HG03439 (cell line): ENCODE measurements at regions not wholly inside any gene's neighbourhood (a gene's known extent, or its start where the extent isn't known, plus 50 kb on each side); places are given as distances from the start of the nearest gene placed in this dataset.

Experiments
- ATAC-seq: cut with Tn5 transposase; IDR thresholded peaks from one replicate; pipeline ENCODE4 v1.9.1; 2021; ENCODE audit warnings: mild to moderate bottlenecking, moderate library complexity; ENCODE audit not compliant: unreplicated experiment

GRCh38 chr2:120785228-120785966, 49.7 kb downstream of the GLI2 start:
- ATAC-seq = no peak

GRCh38 chr2:120786038-120786960, 50.6 kb downstream of the GLI2 start:
- no peak for ATAC-seq

DNA sequence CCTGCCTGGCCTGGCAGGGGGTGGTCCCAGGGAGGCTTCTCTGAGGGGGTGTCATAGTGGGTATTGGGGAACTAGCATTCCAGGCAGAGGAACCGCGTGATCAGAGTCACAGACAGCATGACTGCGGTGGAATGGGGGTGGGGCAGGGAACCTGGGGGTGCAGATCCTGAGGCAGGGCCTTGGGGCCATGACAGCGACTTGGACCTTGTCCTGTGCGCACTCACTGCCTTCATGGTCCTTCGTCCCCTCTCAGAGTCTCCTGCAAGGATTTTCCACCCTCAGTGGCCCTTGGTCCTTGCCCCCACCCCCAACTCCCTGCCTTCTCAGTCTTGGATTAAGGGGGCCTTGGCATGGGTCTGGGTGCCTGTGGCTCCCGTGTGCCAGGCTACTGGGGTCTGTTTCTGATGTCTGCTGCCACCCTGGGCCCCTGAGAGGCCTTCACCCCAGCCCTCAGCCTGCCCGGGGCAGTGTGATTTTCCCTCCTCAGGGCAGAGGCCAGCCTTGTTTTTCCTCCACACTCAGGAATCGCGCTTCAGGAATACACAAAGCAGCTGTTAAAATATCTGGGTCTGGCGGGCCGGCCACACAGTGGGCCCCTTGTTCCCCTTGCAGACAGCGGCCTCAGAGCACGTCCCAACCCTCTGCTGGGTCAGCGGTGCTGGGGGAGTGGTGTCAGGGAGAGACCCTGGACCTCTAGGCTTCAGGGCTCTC, 51.6 kb downstream of the GLI2 start:
- no peak for ATAC-seq

GRCh38 chr2:120787822-120788700, 52.4 kb downstream of the GLI2 start:
- ATAC-seq = no peak

DNA sequence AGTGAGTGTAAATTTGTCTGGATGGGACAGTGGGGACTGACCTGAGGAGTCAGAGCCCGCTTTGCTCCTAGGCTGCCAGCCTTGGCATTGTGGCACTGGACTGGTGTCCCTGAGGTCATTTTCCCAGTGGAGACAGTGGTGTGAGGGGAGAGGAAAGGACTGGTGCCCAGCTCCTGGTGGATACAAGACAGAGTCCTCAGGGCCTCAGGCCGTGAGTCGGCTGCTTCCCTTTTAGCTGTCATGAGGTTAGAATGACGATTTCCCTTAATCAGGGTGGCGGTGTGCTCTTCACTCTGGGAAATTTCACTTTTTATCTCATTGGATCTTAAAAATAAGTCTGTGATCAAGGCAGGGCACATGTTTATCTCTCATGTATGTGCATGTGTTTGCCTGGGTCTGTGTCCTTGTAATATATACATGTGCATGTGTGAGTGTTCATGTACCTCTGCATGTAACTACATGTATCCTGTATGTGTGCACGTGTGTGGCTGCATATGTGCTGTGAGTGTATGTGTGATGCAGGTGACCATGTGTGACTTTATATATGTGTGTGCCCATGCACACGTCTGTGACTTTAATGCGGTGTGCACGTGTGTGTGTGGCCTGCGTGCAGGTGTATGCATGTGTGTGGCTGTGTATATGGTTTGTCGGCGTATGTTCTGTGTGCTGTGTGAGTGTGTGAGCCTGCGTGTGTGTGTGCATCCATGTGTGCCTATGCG, 55.7 kb downstream of the GLI2 start:
- no peak for ATAC-seq

GRCh38 chr2:120791962-120792297, 56.3 kb downstream of the GLI2 start:
- no peak for ATAC-seq

DNA sequence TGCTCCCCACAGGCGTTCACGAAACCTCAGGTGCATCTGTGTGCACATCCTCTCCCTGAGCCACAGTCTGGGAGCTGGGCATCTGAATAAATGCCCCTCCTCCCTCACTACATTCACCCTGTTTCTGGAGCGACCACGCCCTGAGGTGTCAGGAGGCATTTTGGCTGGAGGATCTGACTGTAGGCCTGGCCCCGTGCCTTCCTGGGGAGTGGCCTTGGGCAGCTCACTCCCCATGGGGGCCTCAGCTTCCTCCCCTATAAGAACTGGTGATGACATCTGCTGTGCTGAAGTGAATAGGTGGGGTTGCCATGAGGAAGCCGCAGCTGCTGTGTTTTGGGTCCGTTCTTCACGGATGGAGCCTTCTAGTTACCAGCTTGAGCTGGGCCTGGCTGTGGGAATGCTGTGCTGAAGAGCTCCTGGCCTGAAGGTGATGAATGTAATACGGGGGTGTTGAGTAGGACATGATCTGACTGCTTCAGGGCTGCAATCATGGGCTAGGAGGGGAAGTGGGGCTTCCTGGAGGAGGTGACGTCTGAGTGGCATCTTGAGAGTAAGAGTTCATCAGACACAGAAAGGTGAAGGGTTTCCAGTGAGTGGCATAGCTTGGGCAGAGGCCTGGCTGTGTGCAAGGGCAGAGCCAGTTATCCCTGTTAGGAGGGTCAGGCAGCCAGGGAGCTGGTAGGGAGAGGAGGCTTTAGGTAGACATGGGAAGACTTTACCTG, 58.2 kb downstream of the GLI2 start:
- ATAC-seq = no peak

- no peak for ATAC-seq
Measured at GRCh38 chr2:120794716-120795115, 59.0 kb downstream of the GLI2 start.

DNA sequence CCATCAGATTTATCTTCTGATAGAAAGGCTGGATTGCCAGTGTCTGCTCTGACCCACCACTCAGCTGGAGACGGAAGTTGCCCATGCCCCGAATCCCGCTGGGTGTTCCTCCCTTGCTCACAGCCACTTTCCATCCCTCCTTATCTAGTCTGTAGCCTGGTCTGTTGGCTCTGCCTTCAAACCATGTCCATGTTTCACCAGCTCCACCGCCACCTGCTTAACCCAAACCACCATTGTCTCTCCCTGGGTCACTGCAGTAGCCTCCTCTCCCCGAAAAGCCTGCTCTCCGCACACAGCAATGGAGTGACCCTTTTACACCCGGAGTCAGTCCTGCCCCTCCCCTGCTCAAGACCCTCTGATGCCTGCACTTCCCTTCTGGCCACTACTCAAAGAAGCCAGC, 60.4 kb downstream of the GLI2 start:
- no peak for ATAC-seq

GRCh38 chr2:120797421-120798221, 62.0 kb downstream of the GLI2 start:
- ATAC-seq = no peak

DNA sequence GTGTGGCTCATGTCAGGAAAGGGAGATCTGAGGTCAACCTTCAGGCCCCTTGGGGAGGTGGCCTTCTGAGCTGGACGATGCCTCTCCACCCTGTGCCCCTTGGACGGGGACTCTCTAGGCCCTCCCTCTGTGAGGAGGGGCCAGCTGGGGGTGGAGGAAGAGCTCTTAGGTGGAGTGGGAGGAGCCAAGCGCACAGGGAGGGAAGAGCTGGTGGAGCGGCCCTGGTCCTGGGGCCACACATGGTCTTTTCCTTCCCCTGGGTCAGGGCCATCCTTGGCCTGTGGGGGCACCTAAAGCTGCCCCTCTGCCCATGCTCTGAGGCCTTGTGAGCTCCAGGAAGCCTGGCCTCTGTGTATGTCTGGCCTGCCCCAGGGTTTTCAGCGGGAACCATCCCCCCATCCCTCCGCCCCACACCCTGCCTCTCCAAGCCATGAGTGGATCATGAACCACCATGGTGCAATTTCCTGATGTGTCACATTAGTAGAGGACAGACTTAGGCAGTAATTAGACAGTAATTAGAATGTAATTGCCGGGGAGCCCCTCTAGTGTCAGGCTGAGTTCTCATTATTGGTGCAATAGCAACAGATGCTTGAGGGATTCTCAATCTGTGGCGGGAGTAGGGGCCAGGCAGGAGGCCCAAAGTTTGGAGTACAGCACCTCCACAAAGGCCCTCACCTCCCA, 63.0 kb downstream of the GLI2 start:
- no peak for ATAC-seq

GRCh38 chr2:120802158-120802557, 66.5 kb downstream of the GLI2 start:
- ATAC-seq = no peak

GRCh38 chr2:120802867-120803484, 67.3 kb downstream of the GLI2 start:
- no peak for ATAC-seq

DNA sequence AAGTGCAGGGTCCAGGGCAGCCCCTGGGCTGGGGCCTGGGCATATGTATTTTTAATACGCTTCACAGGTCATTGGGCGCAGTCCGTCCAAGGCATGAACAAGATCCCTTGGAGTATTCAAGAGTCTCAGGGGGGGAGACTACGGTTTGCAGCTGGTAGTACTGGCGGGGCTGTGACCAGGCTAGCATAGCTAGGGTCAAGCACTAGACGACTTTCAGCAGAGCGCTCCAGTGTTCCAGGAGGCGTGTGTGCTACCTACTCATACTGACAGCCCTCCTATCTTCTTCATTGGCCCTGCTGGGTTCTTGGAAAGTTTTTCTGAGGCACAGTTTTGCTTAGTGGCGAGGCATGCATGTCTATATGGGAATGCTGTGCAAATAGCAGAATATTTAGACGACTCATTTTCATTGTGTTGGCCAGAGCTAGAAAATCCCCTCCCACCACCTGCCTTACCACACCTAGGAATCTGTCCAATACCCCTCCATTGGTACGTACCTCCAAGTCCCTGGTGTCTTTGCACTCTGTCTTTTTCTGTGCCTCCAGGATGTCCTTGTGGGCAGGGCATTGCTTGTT, 68.2 kb downstream of the GLI2 start:
- no peak for ATAC-seq

- ATAC-seq = no peak
Measured at GRCh38 chr2:120804459-120804858, 68.8 kb downstream of the GLI2 start.

DNA sequence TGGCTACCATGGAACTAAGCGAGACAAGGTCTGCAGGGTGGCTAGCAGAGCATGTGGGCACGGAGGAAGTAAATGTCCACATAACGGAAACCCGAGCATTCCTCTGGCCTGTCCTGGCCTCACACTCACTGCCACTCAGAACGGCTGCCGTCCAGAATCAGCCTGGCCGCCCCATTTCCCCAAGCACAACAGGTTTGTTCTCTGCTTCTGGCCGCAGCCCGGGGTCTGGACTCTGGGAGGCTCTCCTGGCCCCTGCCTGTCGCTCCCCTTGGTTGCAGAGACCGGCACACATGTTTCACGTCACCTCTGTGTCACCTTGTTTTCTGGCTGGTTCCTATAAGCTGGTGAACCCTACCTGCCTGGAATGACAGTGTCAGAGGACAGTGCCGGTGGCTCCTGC, 69.3 kb downstream of the GLI2 start:
- no peak for ATAC-seq

GRCh38 chr2:120805602-120806001, 69.9 kb downstream of the GLI2 start:
- no peak for ATAC-seq
